ENCODE measurements at regions not wholly inside any gene's neighbourhood (a gene's known extent, or its start where the extent isn't known, plus 50 kb on each side); places are given as distances from the start of the nearest gene placed in this dataset.

- Histone ChIP-seq H3K4me3 (no peak overlapping the region), H3K36me3 (ENCODE audit: insufficient read depth) (no peaks in the 10 kb centered on the region), H3K79me2 (replicated peaks; ENCODE audit: insufficient read depth) (no peaks in the 10 kb centered on the region), H3K27ac (ENCODE audit: low read depth) (no peak overlapping the region), H3K27me3 (ENCODE audit: insufficient read depth) (no peaks in the 10 kb centered on the region), H3K4me1 (ENCODE audit: insufficient read depth) (peaks cover 17% of the 10 kb centered on the region), H3F3A (replicated peaks; ENCODE audit: low read depth) (no peaks in the 10 kb centered on the region), H3K4me2 (no peak overlapping the region), H3K9me2 (ENCODE audit: insufficient read depth) (peaks cover 2% of the 10 kb centered on the region; the same call in 1 of the 2 replicates), H4K20me1 (replicated peaks; ENCODE audit: insufficient read depth) (no peaks in the 10 kb centered on the region; the same call in 1 of the 2 replicates), H2AFZ (no peak overlapping the region)
- Mint-ChIP-seq H3K36me3 (ENCODE audit: low read depth) (no peaks in the 10 kb centered on the region), H3K9me3 (no peaks in the 10 kb centered on the region), H3K27ac (no peak overlapping the region; the same call in 1 of the 2 replicates), H3K4me1 (peaks cover 12% of the 10 kb centered on the region; the same call in 2 of the 3 replicates), H3K27me3 (ENCODE audit: insufficient read depth, low read depth, poor library complexity) (no peaks in the 10 kb centered on the region), H3K4me3 (no peak overlapping the region)
- DNase-seq (ENCODE audit: low spot score), result peak; percentile 55
- ATAC-seq, result peak; percentile 79
- no peak for TF ChIP-seq ZNF331 (CRISPR knock-in tag; IDR thresholded peaks at IDR 0.05; ENCODE audit: low read depth)
- no peak for TF ChIP-seq ETS1 (IDR thresholded peaks at IDR 0.05)
- TF ChIP-seq POLR2AphosphoS5 (IDR thresholded peaks at IDR 0.05; ENCODE audit: low read depth), result no peak
- no peak for TF ChIP-seq ZNF462 (CRISPR knock-in tag; IDR thresholded peaks at IDR 0.05)
- TF ChIP-seq JUNB (IDR thresholded peaks at IDR 0.05; ENCODE audit: unreplicated experiment), result no peak
Observed at GRCh38 chr16:51577621-51578303, 426.7 kb upstream of the SALL1 start.
